GM23248 (cell line): ENCODE measurements at regions not wholly inside any gene's neighbourhood (a gene's known extent, or its start where the extent isn't known, plus 50 kb on each side); places are given as distances from the start of the nearest gene placed in this dataset.

Experiments used
- DNase-seq: peaks from one replicate; pipeline ENCODE4 v3.0.0-alpha.2; 2015
- H2AFZ ChIP-seq: fragments of 200-600 bp; sonication (generic); 2 replicates; pipeline ENCODE4 v1.6.1; 2016; ENCODE audit warnings: antibody characterized with exemption
- H3F3A ChIP-seq: fragments of 200-600 bp; sonication (generic); 2 replicates; pipeline ENCODE4 v1.6.1; 2016; ENCODE audit warnings: mild to moderate bottlenecking, antibody characterized with exemption, mixed run types; ENCODE audit not compliant: insufficient read depth
- H3K27ac ChIP-seq: fragments of 200-600 bp; sonication (generic); 2 replicates; pipeline ENCODE4 v1.5.1; 2016; ENCODE audit warnings: mild to moderate bottlenecking
- H3K27me3 ChIP-seq: fragments of 200-600 bp; sonication (generic); replicated peaks from 2 replicates; pipeline ENCODE4 v1.6.1; 2016; ENCODE audit warnings: mild to moderate bottlenecking; ENCODE audit not compliant: insufficient read depth
- H3K36me3 ChIP-seq: fragments of 200-600 bp; sonication (generic); 2 replicates; pipeline ENCODE4 v1.6.1; 2016; ENCODE audit warnings: low read depth, mild to moderate bottlenecking
- H3K4me1 ChIP-seq: fragments of 200-600 bp; sonication (generic); 2 replicates; pipeline ENCODE4 v1.6.1; 2016; ENCODE audit warnings: mild to moderate bottlenecking; ENCODE audit not compliant: insufficient read depth
- H3K4me2 ChIP-seq: fragments of 200-600 bp; sonication (generic); one replicate; pipeline ENCODE4 v1.6.1; 2016; ENCODE audit warnings: mild to moderate bottlenecking; ENCODE audit not compliant: unreplicated experiment
- H3K4me3 ChIP-seq: fragments of 200-600 bp; sonication (generic); 2 replicates; pipeline ENCODE4 v1.5.1; 2016; ENCODE audit warnings: mild to moderate bottlenecking
- H3K79me2 ChIP-seq: fragments of 200-600 bp; sonication (generic); 2 replicates; pipeline ENCODE4 v1.6.1; 2016; ENCODE audit warnings: mild to moderate bottlenecking; ENCODE audit not compliant: insufficient read depth
- H3K9ac ChIP-seq: fragments of 200-600 bp; sonication (generic); 2 replicates; pipeline ENCODE4 v1.6.1; 2016; ENCODE audit warnings: mild to moderate bottlenecking
- H3K9me2 ChIP-seq: fragments of 200-600 bp; sonication (generic); 2 replicates; pipeline ENCODE4 v1.6.1; 2016; ENCODE audit warnings: mixed run types, mild to moderate bottlenecking, moderate library complexity; ENCODE audit not compliant: insufficient read depth
- H3K9me3 ChIP-seq: fragments of 200-600 bp; sonication (generic); one replicate; pipeline ENCODE4 v1.6.1; 2017; ENCODE audit warnings: low read depth
- H4K20me1 ChIP-seq: fragments of 200-600 bp; sonication (generic); 2 replicates; pipeline ENCODE4 v1.6.0; 2016; ENCODE audit not compliant: insufficient read depth
- EZH2 ChIP-seq: fragments of 200-600 bp; sonication (generic); IDR thresholded peaks from 2 replicates; pipeline ENCODE4 v1.6.1; 2018; ENCODE audit warnings: antibody characterized with exemption, mild to moderate bottlenecking; ENCODE audit not compliant: insufficient read depth, poor library complexity, severe bottlenecking
- EZH2phosphoT487 ChIP-seq: fragments of 200-600 bp; sonication (generic); IDR thresholded peaks from 2 replicates; pipeline ENCODE4 v1.6.1; 2018; ENCODE audit warnings: antibody characterized with exemption, moderate library complexity, mild to moderate bottlenecking, low read depth; ENCODE audit not compliant: insufficient read depth
- WGBS, 2 experiments: methylation state at CpG; one replicate each; pipeline ENCODE4 v1.1.6; 2015 to 2017; ENCODE audit warnings: low lambda C conversion rate in 2 of 2, low coverage in 1 of 2; ENCODE audit errors: missing lambda C conversion rate in 2 of 2; 5-methylcytosine and 5-hydroxymethylcytosine counted together
- in situ Hi-C: fragments of 300-500 bp; cut with MboI; formaldehyde crosslinking; loops from 2 replicates; pipeline ENCODE4 v1.15.0; 2020

DNA sequence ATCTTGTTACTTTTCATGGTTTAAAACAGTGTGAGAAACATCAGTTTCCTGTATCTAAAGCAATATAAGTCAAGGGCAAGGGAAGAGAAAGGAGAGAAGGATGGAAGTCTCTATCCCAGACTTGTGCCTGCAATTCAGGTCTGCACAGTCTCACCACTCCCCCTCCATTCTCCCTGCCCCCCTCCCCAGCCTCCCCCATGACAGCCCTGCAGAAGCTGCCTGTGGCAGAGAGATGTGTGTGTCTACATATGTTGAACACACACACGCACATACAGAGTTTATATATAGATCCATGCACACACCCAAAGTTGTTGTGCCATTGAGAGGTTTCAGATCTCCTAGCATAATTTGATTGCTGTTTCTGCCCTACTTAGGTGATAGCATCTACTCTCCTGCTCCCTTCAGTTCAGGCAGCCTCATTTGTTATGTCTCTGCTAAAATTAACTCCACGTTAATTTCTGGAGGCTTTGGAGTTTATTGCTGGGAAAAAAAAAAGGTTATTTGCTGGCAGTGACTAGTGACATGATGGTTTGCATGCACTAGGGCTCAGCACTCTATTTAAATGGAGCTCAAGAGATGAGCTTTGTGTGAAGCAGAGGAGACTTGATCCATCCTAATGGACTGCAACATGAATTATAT is 124.9 kb upstream of the SMYD2 start:
- Histone ChIP-seq H3K36me3 (no peaks in the 10 kb centered on the region), H2AFZ (no peak overlapping the region), H3K4me1 (no peaks in the 10 kb centered on the region), H3K79me2 (no peaks in the 10 kb centered on the region), H3K27me3 (peaks cover 23% of the 10 kb centered on the region), H3K27ac (no peak overlapping the region), H3K9me2 (no peaks in the 10 kb centered on the region), H4K20me1 (no peaks in the 10 kb centered on the region), H3K4me3 (no peak overlapping the region), H3K4me2 (no peak overlapping the region), H3K9me3 (no peaks in the 10 kb centered on the region), H3K9ac (no peak overlapping the region), H3F3A (no peaks in the 10 kb centered on the region)
- in situ Hi-C loops, result no loop called here
- no peak for DNase-seq
- WGBS, 2 experiments, result 6 to 16% methylated on average over 2 of the region's 2 CpGs
- no peak for TF ChIP-seq EZH2

DNA sequence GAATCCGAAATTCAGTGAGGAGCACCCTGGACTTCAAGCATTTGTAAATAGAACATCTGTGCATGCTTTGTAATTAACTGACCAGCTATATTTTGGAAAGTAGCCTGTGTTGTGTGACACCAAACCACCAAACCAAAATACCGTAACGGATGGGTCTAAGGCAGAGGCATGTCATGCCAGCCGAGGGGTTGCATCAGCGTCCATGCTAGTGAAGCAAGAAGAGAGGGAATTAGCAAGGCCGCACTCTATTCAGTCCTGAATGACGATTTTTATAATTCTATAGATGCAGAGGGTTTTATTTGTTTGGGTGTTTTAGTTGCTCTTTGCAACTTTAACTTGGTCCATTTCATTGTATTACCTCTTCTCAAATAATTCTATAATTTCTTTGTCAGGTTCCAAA is 116.8 kb upstream of the SMYD2 start:
- Histone ChIP-seq H3K9ac (no peak overlapping the region), H3K79me2 (no peaks in the 10 kb centered on the region), H3K9me3 (no peaks in the 10 kb centered on the region), H3K4me3 (no peak overlapping the region), H3F3A (no peaks in the 10 kb centered on the region), H3K4me2 (no peak overlapping the region), H3K9me2 (no peaks in the 10 kb centered on the region), H3K27ac (no peak overlapping the region), H3K4me1 (no peaks in the 10 kb centered on the region), H2AFZ (no peak overlapping the region), H4K20me1 (no peaks in the 10 kb centered on the region), H3K36me3 (no peaks in the 10 kb centered on the region), H3K27me3 (peaks cover 24% of the 10 kb centered on the region; the same call in 1 of the 2 replicates)
- TF ChIP-seq EZH2phosphoT487 (no peak), EZH2 (no peak)
- in situ Hi-C loops, result no loop called here
- 47 to 58% methylated on average over 7 of the region's 7 CpGs for WGBS, 2 experiments
- no peak for DNase-seq

GRCh38 chr1:214165850-214166374 is 115.0 kb upstream of the SMYD2 start:
- no peak overlapping the region for H3K4me3 ChIP-seq
- no peak overlapping the region for H3K9ac ChIP-seq
- no peaks in the 10 kb centered on the region for H4K20me1 ChIP-seq
- no peaks in the 10 kb centered on the region for H3K9me2 ChIP-seq
- H2AFZ ChIP-seq, result no peak overlapping the region
- TF ChIP-seq EZH2 (no peak), EZH2phosphoT487 (no peak)
- 3 to 10% methylated on average over 5 of the region's 5 CpGs for WGBS, 2 experiments
- H3K4me2 ChIP-seq, result no peak overlapping the region
- H3K27ac ChIP-seq, result no peak overlapping the region
- no peaks in the 10 kb centered on the region for H3F3A ChIP-seq
- in situ Hi-C loops, result no loop called here
- H3K79me2 ChIP-seq, result no peaks in the 10 kb centered on the region
- no peaks in the 10 kb centered on the region for H3K36me3 ChIP-seq
- no peak for DNase-seq
- H3K4me1 ChIP-seq, result no peaks in the 10 kb centered on the region
- H3K9me3 ChIP-seq, result no peaks in the 10 kb centered on the region
- peaks cover 35% of the 10 kb centered on the region; the same call in 1 of the 2 replicates for H3K27me3 ChIP-seq

- Histone ChIP-seq H3K27ac (no peak overlapping the region), H3K4me1 (no peaks in the 10 kb centered on the region), H3K4me3 (no peak overlapping the region), H3K9me2 (no peaks in the 10 kb centered on the region), H3K9me3 (no peaks in the 10 kb centered on the region), H3K36me3 (no peaks in the 10 kb centered on the region), H3K27me3 (peaks cover 14% of the 10 kb centered on the region), H3K9ac (no peak overlapping the region), H3K79me2 (no peaks in the 10 kb centered on the region), H3F3A (no peaks in the 10 kb centered on the region), H3K4me2 (no peak overlapping the region), H2AFZ (no peak overlapping the region), H4K20me1 (no peaks in the 10 kb centered on the region)
- WGBS, 2 experiments, result 20 to 24% methylated on average over 2 of the region's 2 CpGs
- TF ChIP-seq EZH2phosphoT487, result no peak
- TF ChIP-seq EZH2, result no peak
- DNase-seq, result no peak
- in situ Hi-C loops, result no loop called here
Observed at GRCh38 chr1:214174508-214175199, 106.3 kb upstream of the SMYD2 start.
